PC-9 (cell line): ENCODE measurements at regions not wholly inside any gene's neighbourhood (a gene's known extent, or its start where the extent isn't known, plus 50 kb on each side); places are given as distances from the start of the nearest gene placed in this dataset.

Experiments
- CTCF ChIP-seq: fragments of 200-600 bp; sonication (generic); conservative IDR thresholded peaks from 2 replicates; pipeline ENCODE4 v1.6.1; 2017; ENCODE audit warnings: mixed run types, antibody characterized with exemption, mild to moderate bottlenecking, moderate library complexity
- EZH2 ChIP-seq: fragments of 200-600 bp; sonication (generic); IDR thresholded peaks from 2 replicates; pipeline ENCODE4 v1.8.0; 2017; ENCODE audit warnings: antibody characterized with exemption, low read depth

GRCh38 chr22:48672387-48672786 lies 1155.3 kb downstream of the BRD1 start:
- TF ChIP-seq CTCF (no peak), EZH2 (no peak)
